ENCODE measurements at regions not wholly inside any gene's neighbourhood (a gene's known extent, or its start where the extent isn't known, plus 50 kb on each side); places are given as distances from the start of the nearest gene placed in this dataset.
"Not testable (repeated sequence)": the region's sequence is repeated elsewhere in the genome, so short reads cannot be mapped to it uniquely, and the experiment has no call there.

DNA sequence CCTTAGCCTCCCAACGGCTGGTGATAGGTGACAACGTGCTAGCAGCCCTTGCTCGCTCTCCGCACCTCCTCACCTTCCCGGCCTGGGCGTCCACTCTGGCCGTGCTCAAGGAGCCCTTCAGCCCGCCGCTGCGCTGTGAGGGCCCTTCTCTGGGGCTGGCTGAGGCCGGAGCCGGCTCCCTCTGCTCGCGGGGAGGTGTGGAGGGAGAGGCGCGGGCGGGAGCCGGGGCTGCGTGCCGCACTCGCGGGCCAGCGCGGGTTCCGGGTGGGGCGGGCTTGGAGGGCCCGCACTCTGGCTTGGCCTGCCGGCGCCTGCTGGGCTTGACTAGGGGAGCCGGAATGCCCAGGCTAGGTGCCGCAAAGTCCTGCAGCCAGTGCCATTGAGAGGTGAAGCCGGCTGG is 131.1 kb downstream of the CCER1 start:
- Histone ChIP-seq H3K4me1 (ENCODE audit: control insufficient read depth, insufficient read depth, low read length) (no peaks in the 10 kb centered on the region), H3K27ac (ENCODE audit: low read depth, low read length) (no peak overlapping the region), H3K9ac (ENCODE audit: low read length) (no peak overlapping the region)

DNA sequence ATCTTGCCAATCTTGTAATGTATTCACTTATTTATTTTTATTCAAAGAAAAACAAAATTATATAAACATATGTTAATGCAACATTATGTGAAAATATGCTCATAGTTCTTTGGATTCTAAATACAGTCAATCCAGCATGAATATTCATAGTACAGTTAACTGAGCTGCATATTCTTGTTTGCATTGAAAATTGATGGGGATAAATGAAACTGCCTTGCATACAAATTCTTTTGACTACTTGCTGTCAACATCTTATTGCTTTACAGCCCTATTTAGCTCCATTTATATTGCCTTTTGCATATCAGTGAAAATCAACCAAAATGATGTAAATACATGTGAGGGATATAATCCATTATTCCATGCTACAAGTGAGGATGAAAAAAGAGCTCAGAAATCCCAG is 135.3 kb downstream of the CCER1 start:
- H3K27ac ChIP-seq (ENCODE audit: low read depth, low read length) = no peak overlapping the region
- H3K4me1 ChIP-seq (ENCODE audit: control insufficient read depth, insufficient read depth, low read length) = no peaks in the 10 kb centered on the region
- no peaks in the 10 kb centered on the region for H3K36me3 ChIP-seq (ENCODE audit: control insufficient read depth, insufficient read depth, low read length)
- H3K4me3 ChIP-seq (ENCODE audit: low read length) = no peak overlapping the region
- H3K27me3 ChIP-seq (ENCODE audit: control insufficient read depth, insufficient read depth, low read length) = no peaks in the 10 kb centered on the region
- H3K9ac ChIP-seq (ENCODE audit: low read length) = no peak overlapping the region

More for the DNA sequence above, 131.1 kb downstream of the CCER1 start:
- Histone ChIP-seq H3K27me3 (ENCODE audit: control insufficient read depth, insufficient read depth, low read length) (no peaks in the 10 kb centered on the region), H3K4me3 (ENCODE audit: low read length) (no peak overlapping the region), H3K36me3 (ENCODE audit: control insufficient read depth, insufficient read depth, low read length) (no peaks in the 10 kb centered on the region)

DNA sequence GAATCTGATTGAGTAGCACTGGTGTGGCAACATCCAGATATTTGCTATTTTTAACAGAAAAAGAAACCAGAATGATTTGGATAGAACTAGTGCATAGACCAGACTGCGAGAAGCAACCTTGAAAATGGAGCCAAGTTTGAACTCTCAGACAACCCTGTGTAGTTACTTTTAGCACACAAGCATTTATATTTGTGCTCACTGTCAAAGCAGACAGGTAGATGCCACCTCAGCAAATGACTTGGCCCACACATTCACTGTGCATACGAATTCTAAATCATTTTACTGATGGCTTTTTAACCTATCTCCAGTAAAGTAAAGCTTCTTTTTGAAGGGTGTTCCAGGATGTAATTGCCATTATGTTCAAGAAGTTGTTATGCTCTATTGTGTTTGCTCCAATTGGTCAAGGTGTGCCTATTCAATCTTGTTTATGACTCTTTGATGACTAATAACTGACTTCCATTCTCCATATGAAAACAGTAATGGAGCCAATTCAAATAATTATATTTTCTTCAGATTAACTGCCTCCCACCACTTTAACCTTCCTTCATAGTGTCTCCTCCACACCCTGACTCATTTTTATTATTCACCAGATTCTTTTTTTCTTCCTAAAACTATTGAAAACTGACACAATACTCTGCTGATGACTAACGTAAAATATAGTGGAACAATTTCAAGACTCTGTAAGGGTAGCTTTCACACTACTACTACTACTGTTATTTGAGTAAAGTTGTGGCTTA is 138.5 kb downstream of the CCER1 start:
- Histone ChIP-seq H3K9ac (ENCODE audit: low read length) (no peak overlapping the region), H3K4me1 (ENCODE audit: control insufficient read depth, insufficient read depth, low read length) (no peaks in the 10 kb centered on the region), H3K27me3 (ENCODE audit: control insufficient read depth, insufficient read depth, low read length) (no peaks in the 10 kb centered on the region), H3K27ac (ENCODE audit: low read depth, low read length) (no peak overlapping the region), H3K4me3 (ENCODE audit: low read length) (no peak overlapping the region), H3K36me3 (ENCODE audit: control insufficient read depth, insufficient read depth, low read length) (no peaks in the 10 kb centered on the region)

- H3K27ac ChIP-seq (ENCODE audit: low read depth, low read length) = no peak overlapping the region
- H3K4me3 ChIP-seq (ENCODE audit: low read length) = no peak overlapping the region
- H3K36me3 ChIP-seq (ENCODE audit: control insufficient read depth, insufficient read depth, low read length) = no peaks in the 10 kb centered on the region
- no peak overlapping the region for H3K9ac ChIP-seq (ENCODE audit: low read length)
- no peaks in the 10 kb centered on the region for H3K4me1 ChIP-seq (ENCODE audit: control insufficient read depth, insufficient read depth, low read length)
- no peaks in the 10 kb centered on the region for H3K27me3 ChIP-seq (ENCODE audit: control insufficient read depth, insufficient read depth, low read length)
Observed at GRCh38 chr12:90809940-90810339, 145.0 kb downstream of the CCER1 start.

GRCh38 chr12:90808568-90808967 is 146.4 kb downstream of the CCER1 start:
- Histone ChIP-seq H3K36me3 (ENCODE audit: control insufficient read depth, insufficient read depth, low read length) (no peaks in the 10 kb centered on the region), H3K27ac (ENCODE audit: low read depth, low read length) (no peak overlapping the region), H3K4me1 (ENCODE audit: control insufficient read depth, insufficient read depth, low read length) (no peaks in the 10 kb centered on the region), H3K9ac (ENCODE audit: low read length) (no peak overlapping the region), H3K27me3 (ENCODE audit: control insufficient read depth, insufficient read depth, low read length) (no peaks in the 10 kb centered on the region), H3K4me3 (ENCODE audit: low read length) (no peak overlapping the region)

GRCh38 chr12:90802727-90803126 is 152.2 kb downstream of the CCER1 start:
- H3K9ac ChIP-seq (ENCODE audit: low read length) = no peak overlapping the region
- no peaks in the 10 kb centered on the region for H3K4me1 ChIP-seq (ENCODE audit: control insufficient read depth, insufficient read depth, low read length)
- no peak overlapping the region for H3K4me3 ChIP-seq (ENCODE audit: low read length)
- H3K27ac ChIP-seq (ENCODE audit: low read depth, low read length) = no peak overlapping the region
- H3K36me3 ChIP-seq (ENCODE audit: control insufficient read depth, insufficient read depth, low read length) = no peaks in the 10 kb centered on the region
- H3K27me3 ChIP-seq (ENCODE audit: control insufficient read depth, insufficient read depth, low read length) = no peaks in the 10 kb centered on the region

DNA sequence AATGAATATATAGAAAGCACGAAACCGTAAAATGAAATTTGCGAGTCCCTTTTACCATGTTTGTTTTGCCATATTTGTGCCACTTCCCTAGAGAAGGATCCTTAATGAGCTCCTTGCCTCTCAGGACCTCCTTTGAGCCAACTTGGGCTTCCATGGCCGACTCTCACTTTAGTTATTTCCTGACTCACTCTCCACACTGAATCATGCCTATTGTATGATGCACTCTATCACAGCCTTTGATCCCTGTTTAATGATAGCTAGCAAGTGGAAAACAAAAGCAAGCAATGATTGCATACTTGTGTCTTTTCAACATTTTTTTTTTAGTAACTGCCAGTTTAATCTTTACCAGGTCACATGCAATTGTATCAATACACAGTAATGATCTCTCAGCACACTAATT is 153.2 kb downstream of the CCER1 start:
- no peaks in the 10 kb centered on the region for H3K36me3 ChIP-seq (ENCODE audit: control insufficient read depth, insufficient read depth, low read length)
- no peak overlapping the region for H3K27ac ChIP-seq (ENCODE audit: low read depth, low read length)
- no peak overlapping the region for H3K4me3 ChIP-seq (ENCODE audit: low read length)

DNA sequence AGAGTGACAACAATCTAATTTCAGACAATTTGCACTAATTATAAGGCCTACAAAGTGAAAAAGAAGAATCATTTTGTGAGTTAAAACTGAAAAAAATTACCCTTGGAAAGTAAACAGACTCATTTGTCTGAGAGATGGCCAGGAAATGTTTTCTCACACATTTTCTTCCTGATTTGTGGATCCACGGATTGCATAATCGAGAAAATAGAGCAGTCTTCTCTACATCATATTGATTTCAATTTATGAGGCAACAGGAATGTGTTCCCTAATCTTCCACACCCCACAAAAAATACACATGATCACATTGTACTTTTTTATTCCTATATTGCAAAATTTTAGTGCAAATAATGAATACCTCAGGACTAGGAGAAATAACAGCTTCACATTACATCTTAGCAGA is 160.8 kb downstream of the CCER1 start:
- no peaks in the 10 kb centered on the region for H3K27me3 ChIP-seq (ENCODE audit: control insufficient read depth, insufficient read depth, low read length)
- no peak overlapping the region for H3K27ac ChIP-seq (ENCODE audit: low read depth, low read length)
- H3K9ac ChIP-seq (ENCODE audit: low read length) = no peak overlapping the region
- no peak overlapping the region for H3K4me3 ChIP-seq (ENCODE audit: low read length)
- no peaks in the 10 kb centered on the region for H3K4me1 ChIP-seq (ENCODE audit: control insufficient read depth, insufficient read depth, low read length)
- no peaks in the 10 kb centered on the region for H3K36me3 ChIP-seq (ENCODE audit: control insufficient read depth, insufficient read depth, low read length)

More for the DNA sequence above, 153.2 kb downstream of the CCER1 start:
- no peaks in the 10 kb centered on the region for H3K4me1 ChIP-seq (ENCODE audit: control insufficient read depth, insufficient read depth, low read length)
- no peaks in the 10 kb centered on the region for H3K27me3 ChIP-seq (ENCODE audit: control insufficient read depth, insufficient read depth, low read length)
- H3K9ac ChIP-seq (ENCODE audit: low read length) = no peak overlapping the region

GRCh38 chr12:90792718-90793117 is 162.3 kb downstream of the CCER1 start:
- not testable (repeated sequence) for H3K4me1 ChIP-seq (ENCODE audit: control insufficient read depth, insufficient read depth, low read length); H3K27ac ChIP-seq (ENCODE audit: low read depth, low read length); H3K27me3 ChIP-seq (ENCODE audit: control insufficient read depth, insufficient read depth, low read length); H3K36me3 ChIP-seq (ENCODE audit: control insufficient read depth, insufficient read depth, low read length); H3K4me3 ChIP-seq (ENCODE audit: low read length); H3K9ac ChIP-seq (ENCODE audit: low read length)

DNA sequence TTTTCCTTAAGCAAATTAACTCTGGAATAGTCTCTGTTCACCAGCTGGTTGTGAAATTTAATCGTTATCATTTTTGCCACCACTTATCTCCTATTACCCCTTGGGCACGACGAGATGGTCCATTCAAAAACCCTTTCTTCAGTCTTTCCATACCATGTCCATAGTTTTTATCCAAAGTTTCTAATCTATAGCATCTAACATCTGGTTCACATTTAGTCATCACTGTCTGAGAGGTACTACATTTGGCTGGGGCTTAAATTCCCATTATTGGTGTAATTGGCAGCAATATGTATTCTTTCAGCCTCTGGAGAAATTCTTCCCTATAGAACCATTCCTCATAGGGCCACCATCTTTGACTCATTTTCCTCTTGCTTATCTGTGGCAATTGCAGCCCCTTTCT is 163.5 kb downstream of the CCER1 start:
- Histone ChIP-seq H3K27ac (ENCODE audit: low read depth, low read length) (no peak overlapping the region), H3K4me3 (ENCODE audit: low read length) (no peak overlapping the region), H3K36me3 (ENCODE audit: control insufficient read depth, insufficient read depth, low read length) (no peaks in the 10 kb centered on the region), H3K9ac (ENCODE audit: low read length) (no peak overlapping the region), H3K27me3 (ENCODE audit: control insufficient read depth, insufficient read depth, low read length) (no peaks in the 10 kb centered on the region), H3K4me1 (ENCODE audit: control insufficient read depth, insufficient read depth, low read length) (no peaks in the 10 kb centered on the region)

DNA sequence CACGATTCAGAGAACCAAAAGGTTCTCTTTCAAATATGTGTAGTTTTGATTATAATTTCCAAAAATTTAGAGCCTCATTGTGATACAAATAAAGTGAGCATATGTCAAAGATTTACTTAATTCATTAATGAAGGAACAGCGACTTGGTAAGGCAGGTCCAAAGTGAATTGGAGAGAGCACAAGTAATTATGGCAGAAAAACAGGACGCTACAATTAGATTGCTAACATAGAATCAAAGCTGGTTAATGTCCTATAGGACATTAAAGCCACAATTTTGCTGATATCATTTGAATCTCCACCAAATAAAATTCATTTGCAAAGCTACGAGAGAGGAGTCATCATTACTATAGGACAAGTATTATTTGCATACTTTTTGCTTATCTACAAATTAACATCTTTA is 164.2 kb downstream of the CCER1 start:
- H3K36me3 ChIP-seq (ENCODE audit: control insufficient read depth, insufficient read depth, low read length) = no peaks in the 10 kb centered on the region
- H3K9ac ChIP-seq (ENCODE audit: low read length) = no peak overlapping the region
- no peaks in the 10 kb centered on the region for H3K27me3 ChIP-seq (ENCODE audit: control insufficient read depth, insufficient read depth, low read length)
- no peak overlapping the region for H3K4me3 ChIP-seq (ENCODE audit: low read length)
- no peak overlapping the region for H3K27ac ChIP-seq (ENCODE audit: low read depth, low read length)
- no peaks in the 10 kb centered on the region for H3K4me1 ChIP-seq (ENCODE audit: control insufficient read depth, insufficient read depth, low read length)

DNA sequence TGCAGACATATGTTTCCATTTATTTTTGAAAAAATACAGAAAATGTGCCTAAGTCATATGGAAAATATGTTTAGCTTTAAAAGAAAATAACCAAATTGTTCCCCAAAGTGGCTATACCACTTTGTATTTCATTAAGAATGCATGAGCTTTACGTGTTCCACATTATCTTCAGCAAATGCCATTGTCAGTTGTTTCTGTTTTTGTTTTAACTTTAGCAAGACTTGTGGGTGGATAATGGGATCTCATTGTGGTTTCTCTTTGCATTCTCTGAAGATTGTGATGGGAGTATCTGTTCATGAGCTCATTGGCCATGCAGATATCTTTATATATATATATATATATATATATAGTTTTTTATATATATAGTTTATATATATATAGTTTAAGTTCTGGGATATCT is 181.5 kb downstream of the CCER1 start:
- no peaks in the 10 kb centered on the region for H3K4me1 ChIP-seq (ENCODE audit: control insufficient read depth, insufficient read depth, low read length)
- H3K27me3 ChIP-seq (ENCODE audit: control insufficient read depth, insufficient read depth, low read length) = no peaks in the 10 kb centered on the region
- no peaks in the 10 kb centered on the region for H3K36me3 ChIP-seq (ENCODE audit: control insufficient read depth, insufficient read depth, low read length)
- no peak overlapping the region for H3K4me3 ChIP-seq (ENCODE audit: low read length)
- no peak overlapping the region for H3K27ac ChIP-seq (ENCODE audit: low read depth, low read length)
- no peak overlapping the region for H3K9ac ChIP-seq (ENCODE audit: low read length)

DNA sequence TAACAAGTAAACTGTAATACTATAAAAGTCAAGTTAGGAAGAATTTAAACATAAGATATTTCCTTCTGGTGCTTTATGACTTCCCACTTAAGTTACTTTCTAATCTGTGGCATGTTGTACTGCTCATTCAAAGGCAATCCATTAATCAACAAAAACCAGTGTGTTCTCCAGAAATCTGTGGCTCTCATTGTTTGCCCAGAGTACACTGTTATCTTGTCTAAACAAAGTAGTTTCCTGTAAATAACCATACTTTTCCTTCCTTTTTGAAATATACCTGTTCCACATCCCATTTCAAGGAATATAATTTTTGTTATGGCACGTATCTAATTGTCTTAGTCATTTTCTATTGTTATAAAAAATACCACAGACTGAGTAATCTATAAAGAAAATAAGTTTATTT is 184.1 kb downstream of the CCER1 start:
- Histone ChIP-seq H3K9ac (ENCODE audit: low read length) (no peak overlapping the region), H3K4me1 (ENCODE audit: control insufficient read depth, insufficient read depth, low read length) (no peaks in the 10 kb centered on the region), H3K36me3 (ENCODE audit: control insufficient read depth, insufficient read depth, low read length) (no peaks in the 10 kb centered on the region), H3K4me3 (ENCODE audit: low read length) (no peak overlapping the region), H3K27me3 (ENCODE audit: control insufficient read depth, insufficient read depth, low read length) (no peaks in the 10 kb centered on the region), H3K27ac (ENCODE audit: low read depth, low read length) (no peak overlapping the region)
